PC-3 (cell line): ENCODE measurements at regions not wholly inside any gene's neighbourhood (a gene's known extent, or its start where the extent isn't known, plus 50 kb on each side); places are given as distances from the start of the nearest gene placed in this dataset.

Experiments
- ATAC-seq: fragments of 200-7000 bp; cut with Tn5 transposase; 2 replicates; pipeline ENCODE4 v1.9.1; 2020; ENCODE audit warnings: mild to moderate bottlenecking, moderate library complexity
- BruUV-seq: library from RNA; stranded (reverse); fragments of 400-500 nt; replicated peaks from 2 replicates; lab custom pipeline; 2021; lab: Mats Ljungman, UMichigan
- CTCF ChIA-PET: fragments of 300-600 bp; sonication (Branson Sonifier 250); formaldehyde crosslinking; loops from one replicate; lab custom pipeline; 2022; ENCODE audit warnings: antibody characterized with exemption; lab: Charles Lee
- POLR2A ChIA-PET: fragments of 300-600 bp; sonication (Branson Sonifier 250); formaldehyde crosslinking; loops from one replicate; lab custom pipeline; 2022; ENCODE audit warnings: antibody characterized with exemption; ENCODE audit not compliant: unreplicated experiment; lab: Charles Lee
- DNase-seq: peaks from one replicate; pipeline ENCODE4 v3.0.0-alpha.2; 2015
- H2AFZ ChIP-seq: fragments of 300-600 bp; sonication (generic); 2 replicates; pipeline ENCODE4 v1.6.0; 2016; ENCODE audit warnings: antibody characterized with exemption, low read length
- H3F3A ChIP-seq: fragments of 300-600 bp; sonication (generic); one replicate; pipeline ENCODE4 v1.6.0; 2017; ENCODE audit warnings: antibody characterized with exemption, low read length, control low read depth, mild to moderate bottlenecking; ENCODE audit not compliant: unreplicated experiment
- H3K27ac ChIP-seq: fragments of 300-600 bp; sonication (generic); 2 replicates; pipeline ENCODE4 v1.5.1; 2016; ENCODE audit warnings: mild to moderate bottlenecking, low read length
- H3K27me3 ChIP-seq: fragments of 300-600 bp; sonication (generic); 2 replicates; pipeline ENCODE4 v1.6.1; 2016; ENCODE audit warnings: low read length, mixed read lengths
- H3K36me3 ChIP-seq: fragments of 300-600 bp; sonication (generic); 2 replicates; pipeline ENCODE4 v1.6.1; 2016; ENCODE audit warnings: low read depth, mixed run types, low read length, mixed read lengths
- H3K4me1 ChIP-seq: fragments of 300-600 bp; sonication (generic); 2 replicates; pipeline ENCODE4 v1.5.1; 2016; ENCODE audit warnings: low read length; ENCODE audit not compliant: insufficient read depth
- H3K4me2 ChIP-seq: fragments of 300-600 bp; sonication (generic); 2 replicates; pipeline ENCODE4 v1.6.0; 2016; ENCODE audit warnings: low read length
- H3K4me3 ChIP-seq: fragments of 300-600 bp; sonication (generic); 2 replicates; pipeline ENCODE4 v1.5.1; 2016; ENCODE audit warnings: mild to moderate bottlenecking, low read length, mixed read lengths
- H3K79me2 ChIP-seq: fragments of 300-600 bp; sonication (generic); 2 replicates; pipeline ENCODE4 v1.6.1; 2017; ENCODE audit warnings: low read length, mixed read lengths
- H3K9ac ChIP-seq: fragments of 300-600 bp; sonication (generic); 2 replicates; pipeline ENCODE4 v1.6.0; 2016; ENCODE audit warnings: mild to moderate bottlenecking, low read length
- H3K9me2 ChIP-seq: fragments of 300-600 bp; sonication (generic); replicated peaks from 2 replicates; pipeline ENCODE4 v1.6.1; 2016; ENCODE audit warnings: mixed run types, low read length, mixed read lengths
- H3K9me3 ChIP-seq: fragments of 300-600 bp; sonication (generic); 2 replicates; pipeline ENCODE4 v1.6.1; 2016; ENCODE audit warnings: low read length, mixed read lengths
- H4K20me1 ChIP-seq: fragments of 300-600 bp; sonication (generic); 2 replicates; pipeline ENCODE4 v1.6.1; 2016; ENCODE audit warnings: low read length, mixed read lengths
- EZH2 ChIP-seq: fragments of 300-600 bp; sonication (generic); IDR thresholded peaks from one replicate; pipeline ENCODE4 v1.6.1; 2017; ENCODE audit warnings: antibody characterized with exemption, mild to moderate bottlenecking, low read length; ENCODE audit not compliant: unreplicated experiment
- EZH2phosphoT487 ChIP-seq: fragments of 300-600 bp; sonication (generic); IDR thresholded peaks from 2 replicates; pipeline ENCODE4 v1.6.1; 2018; ENCODE audit warnings: mild to moderate bottlenecking, antibody characterized with exemption, low read length, borderline replicate concordance
- intact Hi-C: fragments of 100-400 bp; cut with micrococcal nuclease; formaldehyde crosslinking; loops from 2 replicates; pipeline ENCODE4 v1.9.0; 2023
- TF ChIP-seq, protein P1 (sequence below): fragments of 300-600 bp; sonication (generic); conservative IDR thresholded peaks from 2 replicates; pipeline ENCODE4 v1.5.1; 2017; ENCODE audit warnings: antibody characterized with exemption, low read depth, mild to moderate bottlenecking, low read length

DNA sequence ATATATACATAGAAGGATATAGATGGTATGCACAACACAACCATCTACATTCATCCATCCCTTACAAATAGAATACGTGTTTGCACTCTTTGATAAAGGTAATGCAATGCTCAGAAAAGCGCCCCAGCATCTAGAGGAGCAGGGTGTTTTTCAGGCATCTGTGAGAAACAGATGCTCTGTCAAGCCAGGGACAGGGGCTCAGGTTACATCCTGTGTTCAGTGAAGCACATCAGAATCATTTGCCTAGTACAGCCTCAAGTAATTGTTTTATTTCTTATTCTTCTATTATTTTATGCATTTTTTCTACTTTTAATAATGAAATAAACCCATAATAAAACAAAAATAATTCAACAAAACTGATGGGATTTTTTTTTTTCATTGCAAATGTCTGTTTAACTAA is 50.5 kb upstream of the HIF1A start:
- no peak overlapping the region for H3K4me3 ChIP-seq
- ATAC-seq = peak; percentile 34
- no peaks in the 10 kb centered on the region for H3K9me3 ChIP-seq
- intact Hi-C loops = loop anchor here (5.0 kb wide), 1 partner anchor 52 kb away; the partner anchor contains the start of gene HIF1A
- H3K4me1 ChIP-seq = peaks cover 53% of the 10 kb centered on the region
- no peak overlapping the region for H2AFZ ChIP-seq
- H3K27me3 ChIP-seq = no peaks in the 10 kb centered on the region
- peak; percentile 53 for DNase-seq
- H3K9me2 ChIP-seq = no peaks in the 10 kb centered on the region
- H4K20me1 ChIP-seq = no peaks in the 10 kb centered on the region
- 0 out of 2 replicates have a peak overlapping the region, but pooled peaks have one; percentile 2 for H3K4me2 ChIP-seq
- H3K79me2 ChIP-seq = no peaks in the 10 kb centered on the region
- BruUV-seq = no TSS peak
- H3K9ac ChIP-seq = no peak overlapping the region
- POLR2A ChIA-PET = no interaction called here
- peaks cover 17% of the 10 kb centered on the region for H3F3A ChIP-seq
- CTCF ChIA-PET = interaction anchor here (0.7 kb wide), 1 partner anchor 15 kb away, joined by 6 read pairs; no protein-coding TSS in a partner anchor
- no peak overlapping the region for H3K27ac ChIP-seq
- TF ChIP-seq EZH2phosphoT487 (no peak), EZH2 (no peak)
- TF ChIP-seq, protein P1, sequence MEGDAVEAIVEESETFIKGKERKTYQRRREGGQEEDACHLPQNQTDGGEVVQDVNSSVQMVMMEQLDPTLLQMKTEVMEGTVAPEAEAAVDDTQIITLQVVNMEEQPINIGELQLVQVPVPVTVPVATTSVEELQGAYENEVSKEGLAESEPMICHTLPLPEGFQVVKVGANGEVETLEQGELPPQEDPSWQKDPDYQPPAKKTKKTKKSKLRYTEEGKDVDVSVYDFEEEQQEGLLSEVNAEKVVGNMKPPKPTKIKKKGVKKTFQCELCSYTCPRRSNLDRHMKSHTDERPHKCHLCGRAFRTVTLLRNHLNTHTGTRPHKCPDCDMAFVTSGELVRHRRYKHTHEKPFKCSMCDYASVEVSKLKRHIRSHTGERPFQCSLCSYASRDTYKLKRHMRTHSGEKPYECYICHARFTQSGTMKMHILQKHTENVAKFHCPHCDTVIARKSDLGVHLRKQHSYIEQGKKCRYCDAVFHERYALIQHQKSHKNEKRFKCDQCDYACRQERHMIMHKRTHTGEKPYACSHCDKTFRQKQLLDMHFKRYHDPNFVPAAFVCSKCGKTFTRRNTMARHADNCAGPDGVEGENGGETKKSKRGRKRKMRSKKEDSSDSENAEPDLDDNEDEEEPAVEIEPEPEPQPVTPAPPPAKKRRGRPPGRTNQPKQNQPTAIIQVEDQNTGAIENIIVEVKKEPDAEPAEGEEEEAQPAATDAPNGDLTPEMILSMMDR = no peak
- H3K36me3 ChIP-seq = no peaks in the 10 kb centered on the region

DNA sequence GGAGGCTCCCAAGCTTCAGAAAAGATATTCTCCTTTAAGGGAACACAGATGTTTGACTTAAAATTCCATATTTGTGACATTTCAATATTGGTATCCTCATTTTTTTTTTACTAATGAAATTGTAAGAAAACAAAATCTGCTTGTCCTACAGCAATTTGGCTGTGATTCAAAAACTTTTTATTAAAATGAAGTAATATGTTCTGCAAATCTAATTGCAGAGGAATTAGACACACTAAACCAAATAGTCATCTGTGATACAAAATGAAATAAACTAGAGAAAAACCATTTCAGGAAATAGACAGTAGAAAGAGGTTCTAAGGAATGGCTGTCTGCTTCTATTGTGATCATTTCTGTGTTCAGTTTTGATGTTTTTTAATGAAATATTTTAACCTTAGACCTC is 50.1 kb upstream of the HIF1A start:
- no TSS peak for BruUV-seq
- no peak for TF ChIP-seq EZH2
- TF ChIP-seq EZH2phosphoT487 = no peak
- TF ChIP-seq, protein P1 = no peak
- POLR2A ChIA-PET = no interaction called here

More for the DNA sequence above, 50.1 kb upstream of the HIF1A start:
- H3K36me3 ChIP-seq = no peaks in the 10 kb centered on the region
- ATAC-seq (no peak), DNase-seq (no peak)
- H3K9ac ChIP-seq = no peak overlapping the region
- H3F3A ChIP-seq = peaks cover 17% of the 10 kb centered on the region
- H3K9me2 ChIP-seq = no peaks in the 10 kb centered on the region
- H3K4me1 ChIP-seq = peaks cover 53% of the 10 kb centered on the region
- H3K4me2 ChIP-seq = no peak overlapping the region
- no peak overlapping the region for H3K4me3 ChIP-seq
- H4K20me1 ChIP-seq = no peaks in the 10 kb centered on the region
- H3K27ac ChIP-seq = no peak overlapping the region
- no peak overlapping the region for H2AFZ ChIP-seq
- no peaks in the 10 kb centered on the region for H3K27me3 ChIP-seq
- H3K79me2 ChIP-seq = no peaks in the 10 kb centered on the region
- intact Hi-C loops = loop anchor here (5.0 kb wide), 1 partner anchor 52 kb away; the partner anchor contains the start of gene HIF1A
- H3K9me3 ChIP-seq = no peaks in the 10 kb centered on the region
- CTCF ChIA-PET = interaction anchor here (0.7 kb wide), 1 partner anchor 15 kb away, joined by 6 read pairs; no protein-coding TSS in a partner anchor
